Osteocyte (in vitro differentiated cells): ENCODE measurements at regions not wholly inside any gene's neighbourhood (a gene's known extent, or its start where the extent isn't known, plus 50 kb on each side); places are given as distances from the start of the nearest gene placed in this dataset.
A peak's percentile ranks its signal among the peaks of the same experiment; 100 is the strongest.

Experiments
- DNase-seq: peaks from one replicate; pipeline ENCODE4 v3.0.0; 2021; ENCODE audit warnings: mixed read lengths; ENCODE audit not compliant: unreplicated experiment; ENCODE audit errors: extremely low spot score
- H3K27ac Mint-ChIP-seq: one replicate; pipeline ENCODE4 v1.8.0; 2021; ENCODE audit warnings: mild to moderate bottlenecking, mixed read lengths; ENCODE audit not compliant: unreplicated experiment
- H3K27me3 Mint-ChIP-seq: one replicate; pipeline ENCODE4 v1.8.0; 2021; ENCODE audit warnings: mixed read lengths; ENCODE audit not compliant: unreplicated experiment
- H3K36me3 Mint-ChIP-seq: one replicate; pipeline ENCODE4 v1.8.0; 2021; ENCODE audit warnings: mixed read lengths; ENCODE audit not compliant: unreplicated experiment
- H3K4me1 Mint-ChIP-seq: one replicate; pipeline ENCODE4 v1.8.0; 2021; ENCODE audit warnings: mixed read lengths; ENCODE audit not compliant: unreplicated experiment
- H3K4me3 Mint-ChIP-seq: one replicate; pipeline ENCODE4 v1.8.0; 2021; ENCODE audit warnings: mild to moderate bottlenecking, moderate library complexity, mixed read lengths; ENCODE audit not compliant: unreplicated experiment
- H3K9me3 Mint-ChIP-seq: one replicate; pipeline ENCODE4 v1.8.0; 2021; ENCODE audit warnings: mixed read lengths; ENCODE audit not compliant: unreplicated experiment
- TF ChIP-seq, protein P1 (sequence below): fragments of 200-600 bp; sonication (generic); IDR thresholded peaks from 2 replicates; pipeline ENCODE4 v1.5.0; 2021; ENCODE audit warnings: antibody characterized with exemption, mild to moderate bottlenecking, moderate library complexity

DNA sequence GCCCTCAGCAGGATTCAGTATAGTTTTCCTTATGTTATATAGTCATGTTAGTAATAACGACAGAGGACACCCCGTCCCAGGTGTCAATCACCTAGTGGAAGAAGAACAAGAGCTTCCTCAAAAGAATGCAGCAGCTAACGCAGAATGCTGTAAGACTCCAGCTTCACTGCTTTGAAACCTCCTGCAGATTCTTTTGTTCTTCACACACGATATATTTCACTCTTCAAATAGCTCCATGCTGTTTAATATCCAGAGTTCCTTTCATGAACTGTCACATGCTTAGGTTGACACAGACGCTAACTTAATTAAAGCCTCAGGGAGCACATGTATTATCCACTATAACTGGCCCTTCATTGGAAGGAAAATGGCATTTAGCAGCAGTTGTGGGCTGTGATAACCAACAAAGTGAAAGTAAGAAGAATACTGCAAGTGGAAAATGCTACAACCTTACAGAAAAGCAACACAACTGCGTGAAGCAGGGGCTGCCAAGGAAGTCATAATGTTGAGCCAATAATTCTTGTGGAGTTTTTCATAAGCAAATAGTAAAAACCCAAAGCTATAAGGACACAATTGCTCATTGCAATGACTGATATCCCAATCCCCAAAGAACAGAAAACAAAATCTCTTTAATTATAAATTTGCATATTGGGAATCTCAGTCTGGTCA, 387.5 kb downstream of the PLK2 start:
- TF ChIP-seq, protein P1, sequence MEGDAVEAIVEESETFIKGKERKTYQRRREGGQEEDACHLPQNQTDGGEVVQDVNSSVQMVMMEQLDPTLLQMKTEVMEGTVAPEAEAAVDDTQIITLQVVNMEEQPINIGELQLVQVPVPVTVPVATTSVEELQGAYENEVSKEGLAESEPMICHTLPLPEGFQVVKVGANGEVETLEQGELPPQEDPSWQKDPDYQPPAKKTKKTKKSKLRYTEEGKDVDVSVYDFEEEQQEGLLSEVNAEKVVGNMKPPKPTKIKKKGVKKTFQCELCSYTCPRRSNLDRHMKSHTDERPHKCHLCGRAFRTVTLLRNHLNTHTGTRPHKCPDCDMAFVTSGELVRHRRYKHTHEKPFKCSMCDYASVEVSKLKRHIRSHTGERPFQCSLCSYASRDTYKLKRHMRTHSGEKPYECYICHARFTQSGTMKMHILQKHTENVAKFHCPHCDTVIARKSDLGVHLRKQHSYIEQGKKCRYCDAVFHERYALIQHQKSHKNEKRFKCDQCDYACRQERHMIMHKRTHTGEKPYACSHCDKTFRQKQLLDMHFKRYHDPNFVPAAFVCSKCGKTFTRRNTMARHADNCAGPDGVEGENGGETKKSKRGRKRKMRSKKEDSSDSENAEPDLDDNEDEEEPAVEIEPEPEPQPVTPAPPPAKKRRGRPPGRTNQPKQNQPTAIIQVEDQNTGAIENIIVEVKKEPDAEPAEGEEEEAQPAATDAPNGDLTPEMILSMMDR: no peak
- peaks cover 2% of the 10 kb centered on the region for H3K36me3 Mint-ChIP-seq
- no peak for DNase-seq
- no peak overlapping the region for H3K27ac Mint-ChIP-seq
- H3K9me3 Mint-ChIP-seq: no peaks in the 10 kb centered on the region
- no peaks in the 10 kb centered on the region for H3K27me3 Mint-ChIP-seq
- peak overlapping the region; percentile 19 for H3K4me3 Mint-ChIP-seq
- H3K4me1 Mint-ChIP-seq: peaks cover 13% of the 10 kb centered on the region

DNA sequence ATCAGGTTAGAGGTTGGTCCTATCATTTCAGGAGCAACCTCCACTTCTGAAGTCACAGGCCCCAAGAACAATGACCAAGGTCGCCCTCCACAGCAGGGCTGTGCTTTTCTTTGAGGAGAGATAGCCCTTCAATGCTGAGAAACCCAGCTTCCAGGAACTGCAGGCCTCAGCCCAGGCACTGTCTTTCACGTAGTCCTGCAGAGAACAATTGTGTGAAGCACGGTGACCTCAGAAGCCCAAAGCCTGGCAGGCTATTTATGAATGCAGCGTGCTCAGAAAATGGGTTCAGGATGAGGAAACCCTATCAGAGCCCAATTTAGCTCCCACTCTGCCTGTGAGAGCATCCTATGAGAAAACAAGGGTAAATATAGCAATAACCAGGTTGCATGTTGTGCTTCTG, 388.3 kb downstream of the PLK2 start:
- H3K4me3 Mint-ChIP-seq: no peak overlapping the region

GRCh38 chr5:58069846-58070245, 390.0 kb downstream of the PLK2 start:
- Mint-ChIP-seq H3K4me1 (peaks cover 12% of the 10 kb centered on the region), H3K4me3 (no peak overlapping the region), H3K27me3 (no peaks in the 10 kb centered on the region), H3K27ac (no peak overlapping the region), H3K36me3 (no peaks in the 10 kb centered on the region), H3K9me3 (no peaks in the 10 kb centered on the region)
- no peak for DNase-seq
- TF ChIP-seq, protein P1: no peak

More for the DNA sequence above, 388.3 kb downstream of the PLK2 start:
- Mint-ChIP-seq H3K27ac (no peak overlapping the region), H3K27me3 (no peaks in the 10 kb centered on the region), H3K9me3 (no peaks in the 10 kb centered on the region), H3K4me1 (peaks cover 8% of the 10 kb centered on the region), H3K36me3 (peaks cover under 1% of the 10 kb centered on the region)
- TF ChIP-seq, protein P1: no peak
- DNase-seq: no peak

DNA sequence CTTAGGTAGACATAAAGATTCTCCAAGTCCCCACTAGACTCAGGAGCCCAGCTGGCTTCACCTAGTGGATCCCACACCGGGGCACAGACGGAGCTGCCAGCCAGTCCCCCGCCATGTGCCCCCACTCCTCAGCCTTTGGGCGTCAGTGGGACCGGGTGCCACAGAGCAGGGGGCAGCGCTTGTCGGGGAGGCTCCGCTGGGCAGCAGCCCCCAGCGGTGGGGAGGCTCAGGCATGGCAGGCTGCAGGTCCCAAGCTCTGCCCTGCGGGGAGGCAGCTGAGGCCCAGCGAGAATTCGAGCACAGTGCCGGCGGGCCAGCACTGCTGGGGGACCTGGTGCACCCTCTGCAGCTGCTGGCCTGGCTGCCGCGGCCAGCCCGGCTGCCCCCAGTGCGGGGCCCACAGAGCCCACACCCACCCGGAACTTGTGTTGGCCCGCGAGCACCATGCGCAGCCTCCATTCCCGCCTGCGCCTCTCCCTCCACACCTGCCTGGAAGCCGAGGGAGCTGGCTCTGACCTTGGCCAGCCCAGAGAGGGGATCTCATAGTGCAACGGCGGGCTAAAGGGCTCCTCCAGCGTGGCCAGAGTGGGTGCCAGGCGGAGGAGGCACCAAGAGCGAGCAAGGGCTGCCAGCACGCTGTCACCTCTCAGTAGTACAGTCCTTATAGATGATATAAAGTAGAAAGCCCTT, 390.7 kb downstream of the PLK2 start:
- TF ChIP-seq, protein P1: no peak
- no peaks in the 10 kb centered on the region for H3K9me3 Mint-ChIP-seq
- no peak overlapping the region for H3K27ac Mint-ChIP-seq
- H3K27me3 Mint-ChIP-seq: no peaks in the 10 kb centered on the region
- H3K4me3 Mint-ChIP-seq: no peak overlapping the region
- peaks cover 16% of the 10 kb centered on the region for H3K4me1 Mint-ChIP-seq
- no peaks in the 10 kb centered on the region for H3K36me3 Mint-ChIP-seq
- DNase-seq: no peak

- Mint-ChIP-seq H3K36me3 (no peaks in the 10 kb centered on the region), H3K4me1 (peaks cover 12% of the 10 kb centered on the region), H3K27ac (no peak overlapping the region), H3K27me3 (no peaks in the 10 kb centered on the region), H3K9me3 (no peaks in the 10 kb centered on the region), H3K4me3 (no peak overlapping the region)
- no peak for DNase-seq
- TF ChIP-seq, protein P1: no peak
These were observed 393.3 kb downstream of the PLK2 start for GRCh38 chr5:58066557-58066956.
